Hematopoietic multipotent progenitor cell treated with erythropoietin and hydrocortisone succinate and interleukin-3 and kit ligand, for 17 days (in vitro differentiated cells): ENCODE measurements at regions not wholly inside any gene's neighbourhood (a gene's known extent, or its start where the extent isn't known, plus 50 kb on each side); places are given as distances from the start of the nearest gene placed in this dataset.

Experiments used
- DNase-seq: peaks from one replicate; pipeline ENCODE4 v3.0.0-alpha.2; 2015; ENCODE audit warnings: low spot score

- no peak for DNase-seq
These were observed 823.1 kb downstream of the LIG4 start for GRCh38 chr13:107392205-107392604.

- no peak for DNase-seq
These were observed 819.6 kb upstream of the ARGLU1 start for GRCh38 chr13:107387525-107387924.

- DNase-seq, result no peak
These were observed 811.6 kb upstream of the ARGLU1 start for GRCh38 chr13:107379407-107380155.

GRCh38 chr13:107376341-107377125, 808.6 kb upstream of the ARGLU1 start:
- no peak for DNase-seq

GRCh38 chr13:107375701-107376340, 807.9 kb upstream of the ARGLU1 start:
- no peak for DNase-seq

GRCh38 chr13:107374038-107374437, 806.1 kb upstream of the ARGLU1 start:
- DNase-seq, result no peak

- no peak for DNase-seq
These were observed 805.6 kb upstream of the ARGLU1 start for GRCh38 chr13:107373551-107373950.

GRCh38 chr13:107370015-107370785, 802.3 kb upstream of the ARGLU1 start:
- DNase-seq, result no peak

- DNase-seq, result no peak
These were observed 799.3 kb upstream of the ARGLU1 start for GRCh38 chr13:107367258-107367657.

- DNase-seq, result no peak
These were observed 797.7 kb upstream of the ARGLU1 start for GRCh38 chr13:107365466-107366215.

GRCh38 chr13:107364658-107365057, 796.7 kb upstream of the ARGLU1 start:
- no peak for DNase-seq

GRCh38 chr13:107361666-107362065, 793.7 kb upstream of the ARGLU1 start:
- DNase-seq, result no peak

GRCh38 chr13:107360010-107360409, 792.1 kb upstream of the ARGLU1 start:
- no peak for DNase-seq

GRCh38 chr13:107358866-107359265, 790.9 kb upstream of the ARGLU1 start:
- DNase-seq, result no peak

- DNase-seq, result no peak
These were observed 783.4 kb upstream of the ARGLU1 start for GRCh38 chr13:107351305-107351704.

GRCh38 chr13:107348925-107349324, 781.0 kb upstream of the ARGLU1 start:
- no peak for DNase-seq

- DNase-seq, result no peak
These were observed 780.5 kb upstream of the ARGLU1 start for GRCh38 chr13:107348471-107348870.

GRCh38 chr13:107347641-107348369, 779.9 kb upstream of the ARGLU1 start:
- no peak for DNase-seq

GRCh38 chr13:107342747-107343146, 774.8 kb upstream of the ARGLU1 start:
- DNase-seq, result no peak

GRCh38 chr13:107339209-107339608, 771.3 kb upstream of the ARGLU1 start:
- DNase-seq, result no peak

- DNase-seq, result no peak
These were observed 764.3 kb upstream of the ARGLU1 start for GRCh38 chr13:107332188-107332587.
